ENCODE measurements at regions not wholly inside any gene's neighbourhood (a gene's known extent, or its start where the extent isn't known, plus 50 kb on each side); places are given as distances from the start of the nearest gene placed in this dataset.

DNA sequence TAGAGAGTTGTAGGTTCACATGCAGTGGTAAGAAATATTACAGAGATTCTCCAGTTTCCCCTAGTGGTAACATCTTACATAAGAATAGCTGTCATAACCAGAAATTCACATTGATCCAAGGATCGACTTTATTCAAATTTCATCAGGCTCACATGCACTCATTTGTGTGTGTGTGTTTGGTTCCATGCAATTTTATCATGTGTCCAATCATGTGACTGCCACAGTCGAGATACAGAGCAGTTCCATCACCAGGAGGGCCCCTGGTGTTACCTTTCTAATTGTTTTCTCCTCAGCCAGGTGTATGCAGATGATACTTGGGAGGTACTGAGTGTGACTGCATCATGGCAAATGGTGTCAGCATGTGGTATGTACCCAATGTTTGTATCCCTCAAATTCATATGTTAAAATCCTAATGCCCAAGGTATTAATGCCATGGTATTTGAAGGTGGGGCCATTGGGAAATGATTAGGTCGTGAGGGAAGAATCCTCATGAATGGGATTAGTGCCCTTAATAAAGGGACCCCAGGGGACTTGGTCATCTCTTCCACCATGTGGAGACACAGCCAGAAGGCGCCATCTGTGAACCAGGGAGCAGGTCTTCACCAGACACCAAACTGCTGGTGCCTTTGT, 126.3 kb downstream of the CXCL12 start:
- TF ChIP-seq, protein P1, sequence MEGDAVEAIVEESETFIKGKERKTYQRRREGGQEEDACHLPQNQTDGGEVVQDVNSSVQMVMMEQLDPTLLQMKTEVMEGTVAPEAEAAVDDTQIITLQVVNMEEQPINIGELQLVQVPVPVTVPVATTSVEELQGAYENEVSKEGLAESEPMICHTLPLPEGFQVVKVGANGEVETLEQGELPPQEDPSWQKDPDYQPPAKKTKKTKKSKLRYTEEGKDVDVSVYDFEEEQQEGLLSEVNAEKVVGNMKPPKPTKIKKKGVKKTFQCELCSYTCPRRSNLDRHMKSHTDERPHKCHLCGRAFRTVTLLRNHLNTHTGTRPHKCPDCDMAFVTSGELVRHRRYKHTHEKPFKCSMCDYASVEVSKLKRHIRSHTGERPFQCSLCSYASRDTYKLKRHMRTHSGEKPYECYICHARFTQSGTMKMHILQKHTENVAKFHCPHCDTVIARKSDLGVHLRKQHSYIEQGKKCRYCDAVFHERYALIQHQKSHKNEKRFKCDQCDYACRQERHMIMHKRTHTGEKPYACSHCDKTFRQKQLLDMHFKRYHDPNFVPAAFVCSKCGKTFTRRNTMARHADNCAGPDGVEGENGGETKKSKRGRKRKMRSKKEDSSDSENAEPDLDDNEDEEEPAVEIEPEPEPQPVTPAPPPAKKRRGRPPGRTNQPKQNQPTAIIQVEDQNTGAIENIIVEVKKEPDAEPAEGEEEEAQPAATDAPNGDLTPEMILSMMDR (IDR thresholded peaks at IDR 0.05) = no peak
- TF ChIP-seq POLR2A (IDR thresholded peaks at IDR 0.05) (no peak), POLR2AphosphoS5 (IDR thresholded peaks at IDR 0.05) (no peak)

Data from gastroesophageal sphincter (tissue), 3 donors.